ENCODE measurements at regions not wholly inside any gene's neighbourhood (a gene's known extent, or its start where the extent isn't known, plus 50 kb on each side); places are given as distances from the start of the nearest gene placed in this dataset.

- Mint-ChIP-seq H3K4me1 (ENCODE audit: low read depth, unreplicated experiment) (no peaks in the 10 kb centered on the region), H3K9me3 (ENCODE audit: low read depth, unreplicated experiment) (no peaks in the 10 kb centered on the region), H3K4me3 (ENCODE audit: low read depth, unreplicated experiment) (no peak overlapping the region), H3K27me3 (ENCODE audit: unreplicated experiment) (peaks cover 35% of the 10 kb centered on the region), H3K27ac (ENCODE audit: unreplicated experiment) (no peak overlapping the region), H3K36me3 (ENCODE audit: insufficient read depth, unreplicated experiment) (no peaks in the 10 kb centered on the region)
- no TSS peak for BruUV-seq (replicated peaks)
- TF ChIP-seq CTCF (IDR thresholded peaks at IDR 0.05; ENCODE audit: unreplicated experiment), result no peak
- DNase-seq, result no peak
- CTCF ChIA-PET, result no interaction called here
- intact Hi-C loops (cut with micrococcal nuclease; ENCODE audit: unreplicated experiment), result no loop called here
Observed at GRCh38 chr1:22338071-22338765, 113.4 kb upstream of the ZBTB40 start.

GRCh38 chr1:22339237-22339636, 112.4 kb upstream of the ZBTB40 start:
- TF ChIP-seq CTCF (IDR thresholded peaks at IDR 0.05; ENCODE audit: unreplicated experiment), result no peak
- Mint-ChIP-seq H3K9me3 (ENCODE audit: low read depth, unreplicated experiment) (no peaks in the 10 kb centered on the region), H3K4me3 (ENCODE audit: low read depth, unreplicated experiment) (no peak overlapping the region), H3K4me1 (ENCODE audit: low read depth, unreplicated experiment) (no peaks in the 10 kb centered on the region), H3K36me3 (ENCODE audit: insufficient read depth, unreplicated experiment) (no peaks in the 10 kb centered on the region), H3K27me3 (ENCODE audit: unreplicated experiment) (peaks cover 36% of the 10 kb centered on the region), H3K27ac (ENCODE audit: unreplicated experiment) (no peak overlapping the region)
- DNase-seq, result no peak
- BruUV-seq (replicated peaks), result no TSS peak
- intact Hi-C loops (cut with micrococcal nuclease; ENCODE audit: unreplicated experiment), result no loop called here
- CTCF ChIA-PET, result no interaction called here

GRCh38 chr1:22340066-22340465, 111.6 kb upstream of the ZBTB40 start:
- Mint-ChIP-seq H3K36me3 (ENCODE audit: insufficient read depth, unreplicated experiment) (no peaks in the 10 kb centered on the region), H3K27me3 (ENCODE audit: unreplicated experiment) (peaks cover 44% of the 10 kb centered on the region), H3K9me3 (ENCODE audit: low read depth, unreplicated experiment) (no peaks in the 10 kb centered on the region), H3K27ac (ENCODE audit: unreplicated experiment) (no peak overlapping the region), H3K4me1 (ENCODE audit: low read depth, unreplicated experiment) (no peaks in the 10 kb centered on the region), H3K4me3 (ENCODE audit: low read depth, unreplicated experiment) (no peak overlapping the region)
- intact Hi-C loops (cut with micrococcal nuclease; ENCODE audit: unreplicated experiment), result no loop called here
- DNase-seq, result no peak
- CTCF ChIA-PET, result no interaction called here
- TF ChIP-seq CTCF (IDR thresholded peaks at IDR 0.05; ENCODE audit: unreplicated experiment), result no peak
- BruUV-seq (replicated peaks), result no TSS peak

GRCh38 chr1:22340873-22341272, 110.8 kb upstream of the ZBTB40 start:
- no peak for TF ChIP-seq CTCF (IDR thresholded peaks at IDR 0.05; ENCODE audit: unreplicated experiment)
- Mint-ChIP-seq H3K36me3 (ENCODE audit: insufficient read depth, unreplicated experiment) (no peaks in the 10 kb centered on the region), H3K4me3 (ENCODE audit: low read depth, unreplicated experiment) (no peak overlapping the region), H3K4me1 (ENCODE audit: low read depth, unreplicated experiment) (no peaks in the 10 kb centered on the region), H3K27me3 (ENCODE audit: unreplicated experiment) (peaks cover 52% of the 10 kb centered on the region), H3K27ac (ENCODE audit: unreplicated experiment) (no peak overlapping the region), H3K9me3 (ENCODE audit: low read depth, unreplicated experiment) (no peaks in the 10 kb centered on the region)
- no TSS peak for BruUV-seq (replicated peaks)
- CTCF ChIA-PET, result no interaction called here
- intact Hi-C loops (cut with micrococcal nuclease; ENCODE audit: unreplicated experiment), result no loop called here
- DNase-seq, result no peak
